GM19455 (cell line): ENCODE measurements at regions not wholly inside any gene's neighbourhood (a gene's known extent, or its start where the extent isn't known, plus 50 kb on each side); places are given as distances from the start of the nearest gene placed in this dataset.
"Not testable (repeated sequence)": the region's sequence is repeated elsewhere in the genome, so short reads cannot be mapped to it uniquely, and the experiment has no call there.

ENCODE experiments used
- ATAC-seq: cut with Tn5 transposase; IDR thresholded peaks from one replicate; pipeline ENCODE4 v1.9.1; 2021; ENCODE audit not compliant: unreplicated experiment

DNA sequence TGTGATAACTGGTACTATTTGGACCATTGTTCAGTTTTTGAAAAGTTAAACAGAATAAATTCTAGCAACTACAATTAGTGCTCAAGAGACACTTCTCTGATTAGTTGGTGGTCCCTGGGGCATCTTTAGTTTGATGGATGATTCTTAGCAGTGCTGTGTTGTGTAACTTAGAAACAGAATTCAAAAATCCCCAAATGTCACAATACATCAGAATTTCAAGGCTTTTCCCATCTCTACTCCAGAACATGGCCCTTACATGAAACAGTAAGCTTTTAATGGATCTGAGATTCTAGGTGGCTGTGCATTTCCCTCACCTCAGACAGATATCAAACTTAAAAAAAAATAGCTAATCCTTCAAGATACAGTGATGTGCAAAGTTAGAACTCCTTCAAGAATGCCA, 104.4 kb upstream of the CXCL13 start:
- ATAC-seq = no peak

- ATAC-seq = no peak
Measured at GRCh38 chr4:77501851-77502250, 103.8 kb upstream of the CXCL13 start.

- no peak for ATAC-seq
Measured at GRCh38 chr4:77504407-77504806, 101.2 kb upstream of the CXCL13 start.

- no peak for ATAC-seq
Measured at GRCh38 chr4:77505275-77505957, 100.2 kb upstream of the CXCL13 start.

DNA sequence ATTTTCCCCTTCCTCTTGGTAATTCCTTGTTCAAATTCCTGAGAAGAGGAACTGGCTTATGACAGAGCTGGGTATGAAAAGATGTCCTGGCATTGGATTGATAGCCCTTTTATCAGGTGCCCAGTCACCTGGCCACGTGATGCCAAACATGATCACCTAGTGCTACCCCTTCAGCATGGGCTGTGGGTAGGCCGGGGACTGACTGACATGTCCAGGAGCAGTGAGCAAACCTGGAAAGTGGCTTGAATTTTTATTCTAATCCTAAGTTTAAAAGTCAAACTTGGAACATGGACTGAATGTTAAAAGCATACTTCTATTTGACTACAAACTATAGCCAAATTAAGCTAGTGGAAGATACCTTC, 99.7 kb upstream of the CXCL13 start:
- no peak for ATAC-seq

DNA sequence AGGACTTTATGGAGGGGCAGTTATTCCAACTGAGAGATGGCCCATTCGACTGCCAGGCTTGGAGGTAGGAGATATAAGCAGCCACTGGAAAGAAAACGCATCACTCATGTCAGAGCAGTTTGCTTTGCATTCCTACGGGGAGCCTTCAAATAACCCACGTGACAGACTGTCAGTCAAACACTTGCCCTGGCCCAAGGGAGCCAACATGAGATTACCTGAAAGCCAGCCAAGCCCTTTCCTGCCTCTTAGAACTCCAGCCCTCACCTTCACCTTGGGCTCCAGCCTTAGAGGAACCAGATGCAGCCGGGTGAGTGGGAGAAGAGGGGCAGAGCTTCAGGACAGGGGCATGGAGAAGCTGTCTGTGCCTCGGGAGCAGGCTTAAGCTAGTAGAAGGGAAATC, 95.3 kb upstream of the CXCL13 start:
- no peak for ATAC-seq

DNA sequence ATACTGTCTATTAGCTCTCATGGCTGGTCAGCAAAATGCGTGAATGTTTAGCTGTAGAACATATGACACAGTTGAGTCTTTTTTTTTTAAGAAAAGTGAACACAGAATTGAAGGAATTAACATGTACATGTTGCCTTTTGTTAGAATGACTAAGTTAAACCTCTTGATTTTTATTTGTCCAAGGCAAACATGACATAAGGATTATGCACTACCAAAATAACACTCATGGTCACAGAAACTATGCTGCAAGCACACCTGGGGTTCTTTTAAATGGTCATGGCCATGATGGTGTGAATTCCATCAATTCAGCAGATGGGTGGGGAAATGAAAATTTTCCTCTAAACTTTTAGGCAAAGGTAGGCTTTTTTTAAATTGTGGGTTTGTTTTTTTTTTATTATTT, 80.1 kb upstream of the CXCL13 start:
- ATAC-seq = no peak

DNA sequence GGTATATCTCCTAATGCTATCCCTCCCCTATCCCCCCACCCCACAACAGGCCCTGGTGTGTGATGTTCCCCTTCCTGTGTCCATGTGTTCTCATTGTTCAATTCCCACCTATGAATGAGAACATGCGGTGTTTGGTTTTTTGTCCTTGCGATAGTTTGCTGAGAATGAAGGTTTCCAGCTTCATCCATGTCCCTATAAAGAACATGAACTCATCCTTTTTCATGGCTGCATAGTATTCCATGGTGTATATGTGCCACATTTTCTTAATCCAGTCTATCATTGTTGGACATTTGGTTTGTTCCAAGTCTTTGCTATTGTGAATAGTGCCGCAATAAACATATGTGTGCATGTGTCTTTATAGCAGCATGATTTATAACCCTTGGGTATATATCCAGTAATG, 77.7 kb upstream of the CXCL13 start:
- ATAC-seq = not testable (repeated sequence)

DNA sequence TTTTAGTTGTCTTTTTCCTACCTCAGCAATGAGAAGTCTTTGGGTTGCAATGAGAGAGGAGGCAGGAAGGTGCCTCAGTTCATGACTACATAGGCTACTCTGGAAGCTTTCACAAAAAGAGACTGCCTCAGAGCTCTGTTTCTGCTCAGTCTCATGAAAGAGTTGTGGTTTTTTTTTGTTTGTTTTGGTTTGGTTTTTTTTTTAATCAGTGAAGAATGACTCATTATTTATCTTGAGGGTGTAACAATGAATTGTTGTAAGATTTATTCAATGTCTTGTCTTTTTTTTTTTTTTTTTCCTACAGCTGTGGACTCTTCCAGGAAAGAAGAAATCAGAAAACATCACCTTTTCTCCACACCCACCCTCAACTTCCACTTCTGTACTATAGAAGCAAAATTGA, 67.5 kb upstream of the CXCL13 start:
- no peak for ATAC-seq

DNA sequence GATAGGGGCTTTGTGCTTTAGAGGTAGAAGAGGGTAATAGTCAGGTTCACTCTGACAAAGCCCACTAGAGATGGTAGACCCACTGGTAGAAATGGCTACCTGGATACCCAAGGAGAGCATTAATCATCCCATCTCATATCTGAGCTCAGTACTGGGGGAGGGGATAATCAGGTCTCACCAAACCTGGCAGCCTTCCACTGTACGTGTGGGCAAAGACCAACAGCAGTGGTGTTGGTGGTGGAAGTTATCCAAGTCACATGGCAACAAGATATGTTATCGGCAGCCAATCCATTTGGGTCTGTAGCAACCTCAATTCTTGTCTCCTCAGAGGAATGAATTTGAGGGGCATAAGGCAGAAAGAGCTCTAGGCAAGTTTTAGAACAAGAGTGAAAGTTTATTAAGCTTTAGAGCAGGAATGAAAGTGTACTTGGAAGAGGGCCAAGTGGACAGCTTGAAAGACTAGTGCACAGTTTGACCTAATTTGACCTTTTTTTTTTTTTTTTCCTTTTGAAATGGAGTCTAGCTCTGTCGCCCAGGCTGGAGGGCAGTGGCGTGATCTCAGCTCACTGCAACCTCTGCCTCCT, 67.0 kb upstream of the CXCL13 start:
- ATAC-seq = no peak
